GM18520 (cell line): ENCODE measurements at regions not wholly inside any gene's neighbourhood (a gene's known extent, or its start where the extent isn't known, plus 50 kb on each side); places are given as distances from the start of the nearest gene placed in this dataset.

Experiments used
- ATAC-seq: cut with Tn5 transposase; IDR thresholded peaks from one replicate; pipeline ENCODE4 v1.9.1; 2021; ENCODE audit not compliant: unreplicated experiment

DNA sequence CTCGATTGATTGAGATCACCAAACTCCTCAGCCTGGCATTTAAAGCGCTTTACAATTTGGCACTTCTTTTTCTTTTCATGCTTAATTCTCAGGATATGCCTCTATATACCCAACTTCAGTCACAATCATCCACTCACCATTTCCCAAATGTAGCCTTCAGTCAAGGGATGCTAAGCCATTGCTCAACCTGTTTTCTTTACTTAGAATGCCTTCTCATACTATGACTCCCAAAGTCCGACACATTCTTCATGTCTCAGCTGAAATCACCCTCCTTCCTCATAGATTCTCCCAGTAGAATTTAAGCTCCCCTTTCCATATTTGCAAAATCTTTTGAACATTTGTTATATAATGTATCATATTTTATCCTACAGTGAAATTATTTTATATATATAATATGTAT is 467.0 kb downstream of the LRIG3 start:
- no peak for ATAC-seq

DNA sequence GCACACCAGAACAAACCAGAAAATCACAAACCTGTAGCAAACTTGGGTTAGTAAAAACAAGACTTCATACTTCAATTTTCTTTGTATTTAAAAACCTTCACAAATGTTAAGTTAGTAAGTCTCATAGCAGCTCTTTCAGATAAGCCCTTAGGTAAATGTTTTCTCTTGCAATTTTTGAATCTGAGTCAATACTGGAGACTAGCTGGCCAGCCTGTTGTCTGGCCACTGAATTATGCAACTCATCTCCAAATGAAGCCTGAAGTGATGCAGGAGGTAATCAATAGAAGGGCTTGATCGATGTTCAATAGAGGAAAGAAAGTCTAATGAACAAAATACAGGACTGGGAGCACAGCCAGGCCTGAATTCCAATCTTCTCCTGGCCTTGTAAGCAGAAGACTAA is 465.2 kb downstream of the LRIG3 start:
- ATAC-seq = no peak

- no peak for ATAC-seq
Measured at GRCh38 chr12:58458102-58458501, 462.2 kb downstream of the LRIG3 start.

- no peak for ATAC-seq
Measured at GRCh38 chr12:58459191-58459590, 461.1 kb downstream of the LRIG3 start.

- no peak for ATAC-seq
Measured at GRCh38 chr12:58463051-58463450, 457.3 kb downstream of the LRIG3 start.

DNA sequence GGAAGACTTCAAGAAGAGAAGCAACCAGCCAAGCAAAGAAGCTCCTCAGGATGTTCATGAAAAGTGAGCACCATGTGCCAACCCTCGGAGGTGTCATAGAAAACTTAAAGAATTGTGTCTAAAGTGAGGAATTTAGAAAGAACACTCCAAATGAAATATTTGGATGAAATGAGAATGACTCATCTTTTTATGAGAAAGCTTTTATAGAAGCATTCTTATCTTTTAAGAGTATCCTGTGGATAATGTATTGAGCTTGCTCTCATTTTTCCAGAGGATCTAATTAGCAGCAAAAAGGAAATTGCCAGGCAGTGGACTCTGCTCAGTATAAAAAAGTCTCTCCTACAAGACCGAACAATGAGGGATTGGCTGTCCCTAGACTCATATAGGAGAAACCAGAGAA is 454.9 kb downstream of the LRIG3 start:
- no peak for ATAC-seq

GRCh38 chr12:58470266-58471010 is 449.9 kb downstream of the LRIG3 start:
- peak; percentile 48 for ATAC-seq

DNA sequence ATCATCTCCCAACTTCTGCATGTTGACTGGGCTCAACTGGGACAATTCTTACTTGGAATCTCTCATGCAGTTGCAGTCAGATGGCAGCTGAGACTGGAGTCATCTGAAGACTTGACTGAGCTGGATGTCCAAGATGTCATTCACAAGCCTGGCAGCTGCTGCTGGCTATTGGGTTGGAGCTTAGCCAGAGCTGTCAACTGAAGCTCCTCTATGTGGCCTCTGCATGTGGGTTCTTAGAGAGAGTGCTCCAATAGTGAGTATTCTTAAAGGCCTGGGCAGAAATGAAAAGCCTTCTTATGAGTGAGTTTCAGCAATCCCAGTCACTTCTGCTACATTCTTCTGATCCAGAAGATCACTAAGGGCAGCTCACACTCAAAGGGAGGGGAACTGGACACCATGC is 440.9 kb downstream of the LRIG3 start:
- ATAC-seq = no peak

DNA sequence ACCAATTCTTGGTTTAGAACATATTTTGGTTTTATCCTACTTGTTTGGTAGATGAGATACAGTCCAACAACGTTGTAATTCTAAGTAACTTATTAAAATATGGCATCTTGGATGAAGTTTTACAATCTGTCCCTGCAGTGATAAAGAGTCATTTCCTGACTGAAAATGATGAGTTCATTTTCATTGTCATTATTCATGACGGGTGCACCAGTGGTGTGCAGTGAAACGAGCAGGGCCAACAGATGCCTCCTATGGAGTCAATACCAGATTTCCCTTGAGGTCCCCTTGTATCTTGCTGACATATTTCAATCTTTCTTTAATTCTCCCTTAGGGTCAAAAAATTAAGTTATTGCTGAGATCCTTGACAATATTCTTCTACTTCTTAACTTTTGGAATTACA is 438.5 kb downstream of the LRIG3 start:
- ATAC-seq = no peak

GRCh38 chr12:58487255-58487654 is 433.0 kb downstream of the LRIG3 start:
- no peak for ATAC-seq

- no peak for ATAC-seq
Measured at GRCh38 chr12:58487678-58488161, 432.6 kb downstream of the LRIG3 start.

DNA sequence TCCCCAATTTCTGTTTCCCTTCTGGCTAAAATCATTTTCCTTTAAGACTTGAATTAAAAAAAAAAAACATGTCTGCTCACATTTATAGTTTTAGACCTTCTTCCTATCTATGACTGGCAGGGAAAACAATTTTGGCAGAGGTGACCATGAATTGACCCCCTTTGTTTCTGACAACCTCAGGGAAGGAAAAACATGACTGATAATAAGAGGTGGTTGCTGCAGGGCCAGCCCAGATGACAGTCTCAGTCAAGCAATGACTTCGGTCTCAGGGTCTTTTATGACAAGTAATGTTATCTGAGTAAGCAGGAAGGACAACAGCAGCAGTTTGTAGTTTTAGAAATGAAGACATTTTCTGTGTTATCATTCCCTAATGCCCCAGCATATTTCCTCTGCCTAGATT is 430.9 kb downstream of the LRIG3 start:
- no peak for ATAC-seq

- ATAC-seq = no peak
Measured at GRCh38 chr12:58491306-58491705, 429.0 kb downstream of the LRIG3 start.

- ATAC-seq = no peak
Measured at GRCh38 chr12:58496411-58497190, 423.7 kb downstream of the LRIG3 start.

- ATAC-seq = no peak
Measured at GRCh38 chr12:58500399-58500798, 419.9 kb downstream of the LRIG3 start.

DNA sequence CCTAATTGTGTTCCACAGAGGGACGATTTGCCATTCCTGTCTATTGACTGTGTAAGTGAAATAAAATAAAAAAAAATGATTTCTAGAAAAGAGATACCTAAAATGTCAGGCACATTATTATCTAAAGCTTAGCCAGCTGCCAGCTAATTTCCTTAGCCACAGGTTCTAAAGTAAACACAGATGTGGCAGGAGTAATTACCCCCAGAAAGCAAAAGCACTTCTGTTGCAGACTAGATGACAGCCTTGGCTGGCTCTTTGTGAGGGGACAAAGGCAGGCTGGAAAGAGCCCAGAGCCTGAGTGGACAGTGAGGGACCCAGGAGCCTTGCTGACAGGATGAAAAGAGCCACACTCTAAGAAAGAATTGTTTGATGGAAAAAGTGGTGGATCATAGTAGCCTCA is 418.1 kb downstream of the LRIG3 start:
- ATAC-seq = no peak

- ATAC-seq = no peak
Measured at GRCh38 chr12:58502841-58503240, 417.5 kb downstream of the LRIG3 start.

- ATAC-seq = no peak
Measured at GRCh38 chr12:58503731-58504130, 416.6 kb downstream of the LRIG3 start.

DNA sequence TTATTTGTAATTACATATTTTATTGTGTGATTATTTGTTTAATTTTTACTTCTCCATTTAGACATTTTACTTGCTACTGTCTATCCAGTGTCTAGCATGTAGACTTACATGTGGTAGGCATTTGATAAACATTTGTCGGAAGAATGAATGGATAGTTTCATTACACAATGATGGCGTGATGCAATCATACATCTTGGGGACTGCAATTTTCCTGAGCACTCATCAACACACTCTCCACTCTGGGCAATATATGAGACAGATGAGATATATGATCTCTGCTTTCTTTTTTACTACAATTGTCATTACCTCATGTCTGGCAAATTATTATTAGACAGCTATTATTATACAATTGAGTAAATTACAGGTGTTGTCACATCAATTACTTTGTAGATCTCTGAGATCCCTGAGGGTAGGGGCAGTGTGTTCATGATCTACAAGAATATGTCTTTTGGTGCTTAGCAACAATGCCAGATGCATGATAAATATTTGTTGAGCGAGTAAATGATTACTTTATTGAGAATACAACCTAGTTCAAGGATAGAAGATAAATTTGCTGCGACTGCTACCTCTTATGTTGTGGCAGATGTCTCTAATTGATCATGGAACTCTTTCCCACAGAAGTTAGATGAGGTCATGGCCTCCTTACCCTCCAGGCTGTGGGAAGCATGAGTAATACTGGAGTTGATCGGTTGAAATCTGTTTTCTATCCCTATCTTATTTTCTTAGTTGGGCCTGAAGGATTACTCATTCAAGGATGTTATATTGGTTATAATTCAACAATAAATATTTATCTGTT is 416.0 kb downstream of the LRIG3 start:
- no peak for ATAC-seq

DNA sequence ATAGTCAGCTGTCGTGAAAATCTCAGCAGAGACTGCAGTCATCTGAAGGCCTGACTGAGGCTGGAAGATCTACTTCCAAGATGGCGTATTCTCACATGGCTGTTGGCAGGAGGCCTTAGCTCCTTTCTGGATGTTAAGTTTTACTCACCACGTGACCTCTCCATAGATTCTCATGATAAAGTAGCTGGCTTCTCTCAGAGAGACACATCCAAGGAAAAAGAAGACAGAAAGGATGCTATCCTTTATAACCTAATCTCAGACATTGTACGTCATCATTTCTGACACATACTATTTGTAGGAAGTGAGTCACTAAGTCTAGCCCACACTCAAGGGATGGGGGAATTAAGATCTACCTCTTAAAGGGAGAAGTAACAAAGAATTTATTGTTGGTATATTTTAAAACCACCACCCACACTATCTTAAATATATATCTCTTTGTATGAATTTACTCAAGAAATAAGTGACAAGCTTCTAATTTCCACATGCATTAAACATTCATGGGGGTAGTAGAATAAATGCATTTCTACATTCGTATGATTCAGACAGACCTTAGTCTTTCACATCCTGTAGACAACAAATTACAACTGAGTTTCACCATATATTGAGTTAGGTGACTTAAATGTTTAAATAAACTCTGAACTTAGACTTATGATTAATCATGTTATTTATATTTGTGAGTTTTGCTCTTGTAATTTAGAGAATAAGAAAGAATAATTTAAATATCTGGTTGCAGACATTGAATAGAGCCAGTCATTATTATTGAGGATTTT is 411.0 kb downstream of the LRIG3 start:
- ATAC-seq = no peak

GRCh38 chr12:58513301-58513834 is 406.9 kb downstream of the LRIG3 start:
- no peak for ATAC-seq
